ENCODE measurements at regions not wholly inside any gene's neighbourhood (a gene's known extent, or its start where the extent isn't known, plus 50 kb on each side); places are given as distances from the start of the nearest gene placed in this dataset.

DNA sequence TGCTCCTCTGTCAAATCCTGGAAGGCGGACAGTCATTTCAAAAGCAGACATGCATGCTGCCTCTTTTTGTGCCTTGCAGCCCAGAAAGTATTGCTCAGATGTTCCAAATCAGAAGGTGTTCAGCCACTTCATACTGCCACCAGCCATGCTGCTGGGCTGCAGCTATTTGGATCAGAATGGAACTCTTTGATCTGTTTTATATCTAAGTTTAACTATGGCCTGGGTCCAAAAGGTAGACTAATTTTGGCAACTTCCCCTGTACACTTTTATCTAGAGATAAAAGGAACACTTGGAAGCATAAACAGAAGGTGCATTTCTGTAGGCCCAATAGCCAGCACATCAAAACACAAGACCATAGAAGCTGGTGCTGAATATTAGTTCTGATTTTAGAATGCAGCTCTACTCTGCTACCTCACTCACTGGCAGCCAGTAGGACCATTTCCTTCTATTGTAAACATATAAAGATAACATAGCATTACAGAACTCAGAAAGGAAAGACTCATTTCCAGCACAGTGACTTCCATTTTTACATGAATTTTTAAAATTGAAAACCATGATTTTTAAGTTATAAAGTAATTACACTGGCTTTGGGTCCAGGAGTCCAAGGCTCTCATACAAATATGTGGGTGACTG is 143.1 kb upstream of the CAV2 start (continued):
- TF ChIP-seq, protein P1, sequence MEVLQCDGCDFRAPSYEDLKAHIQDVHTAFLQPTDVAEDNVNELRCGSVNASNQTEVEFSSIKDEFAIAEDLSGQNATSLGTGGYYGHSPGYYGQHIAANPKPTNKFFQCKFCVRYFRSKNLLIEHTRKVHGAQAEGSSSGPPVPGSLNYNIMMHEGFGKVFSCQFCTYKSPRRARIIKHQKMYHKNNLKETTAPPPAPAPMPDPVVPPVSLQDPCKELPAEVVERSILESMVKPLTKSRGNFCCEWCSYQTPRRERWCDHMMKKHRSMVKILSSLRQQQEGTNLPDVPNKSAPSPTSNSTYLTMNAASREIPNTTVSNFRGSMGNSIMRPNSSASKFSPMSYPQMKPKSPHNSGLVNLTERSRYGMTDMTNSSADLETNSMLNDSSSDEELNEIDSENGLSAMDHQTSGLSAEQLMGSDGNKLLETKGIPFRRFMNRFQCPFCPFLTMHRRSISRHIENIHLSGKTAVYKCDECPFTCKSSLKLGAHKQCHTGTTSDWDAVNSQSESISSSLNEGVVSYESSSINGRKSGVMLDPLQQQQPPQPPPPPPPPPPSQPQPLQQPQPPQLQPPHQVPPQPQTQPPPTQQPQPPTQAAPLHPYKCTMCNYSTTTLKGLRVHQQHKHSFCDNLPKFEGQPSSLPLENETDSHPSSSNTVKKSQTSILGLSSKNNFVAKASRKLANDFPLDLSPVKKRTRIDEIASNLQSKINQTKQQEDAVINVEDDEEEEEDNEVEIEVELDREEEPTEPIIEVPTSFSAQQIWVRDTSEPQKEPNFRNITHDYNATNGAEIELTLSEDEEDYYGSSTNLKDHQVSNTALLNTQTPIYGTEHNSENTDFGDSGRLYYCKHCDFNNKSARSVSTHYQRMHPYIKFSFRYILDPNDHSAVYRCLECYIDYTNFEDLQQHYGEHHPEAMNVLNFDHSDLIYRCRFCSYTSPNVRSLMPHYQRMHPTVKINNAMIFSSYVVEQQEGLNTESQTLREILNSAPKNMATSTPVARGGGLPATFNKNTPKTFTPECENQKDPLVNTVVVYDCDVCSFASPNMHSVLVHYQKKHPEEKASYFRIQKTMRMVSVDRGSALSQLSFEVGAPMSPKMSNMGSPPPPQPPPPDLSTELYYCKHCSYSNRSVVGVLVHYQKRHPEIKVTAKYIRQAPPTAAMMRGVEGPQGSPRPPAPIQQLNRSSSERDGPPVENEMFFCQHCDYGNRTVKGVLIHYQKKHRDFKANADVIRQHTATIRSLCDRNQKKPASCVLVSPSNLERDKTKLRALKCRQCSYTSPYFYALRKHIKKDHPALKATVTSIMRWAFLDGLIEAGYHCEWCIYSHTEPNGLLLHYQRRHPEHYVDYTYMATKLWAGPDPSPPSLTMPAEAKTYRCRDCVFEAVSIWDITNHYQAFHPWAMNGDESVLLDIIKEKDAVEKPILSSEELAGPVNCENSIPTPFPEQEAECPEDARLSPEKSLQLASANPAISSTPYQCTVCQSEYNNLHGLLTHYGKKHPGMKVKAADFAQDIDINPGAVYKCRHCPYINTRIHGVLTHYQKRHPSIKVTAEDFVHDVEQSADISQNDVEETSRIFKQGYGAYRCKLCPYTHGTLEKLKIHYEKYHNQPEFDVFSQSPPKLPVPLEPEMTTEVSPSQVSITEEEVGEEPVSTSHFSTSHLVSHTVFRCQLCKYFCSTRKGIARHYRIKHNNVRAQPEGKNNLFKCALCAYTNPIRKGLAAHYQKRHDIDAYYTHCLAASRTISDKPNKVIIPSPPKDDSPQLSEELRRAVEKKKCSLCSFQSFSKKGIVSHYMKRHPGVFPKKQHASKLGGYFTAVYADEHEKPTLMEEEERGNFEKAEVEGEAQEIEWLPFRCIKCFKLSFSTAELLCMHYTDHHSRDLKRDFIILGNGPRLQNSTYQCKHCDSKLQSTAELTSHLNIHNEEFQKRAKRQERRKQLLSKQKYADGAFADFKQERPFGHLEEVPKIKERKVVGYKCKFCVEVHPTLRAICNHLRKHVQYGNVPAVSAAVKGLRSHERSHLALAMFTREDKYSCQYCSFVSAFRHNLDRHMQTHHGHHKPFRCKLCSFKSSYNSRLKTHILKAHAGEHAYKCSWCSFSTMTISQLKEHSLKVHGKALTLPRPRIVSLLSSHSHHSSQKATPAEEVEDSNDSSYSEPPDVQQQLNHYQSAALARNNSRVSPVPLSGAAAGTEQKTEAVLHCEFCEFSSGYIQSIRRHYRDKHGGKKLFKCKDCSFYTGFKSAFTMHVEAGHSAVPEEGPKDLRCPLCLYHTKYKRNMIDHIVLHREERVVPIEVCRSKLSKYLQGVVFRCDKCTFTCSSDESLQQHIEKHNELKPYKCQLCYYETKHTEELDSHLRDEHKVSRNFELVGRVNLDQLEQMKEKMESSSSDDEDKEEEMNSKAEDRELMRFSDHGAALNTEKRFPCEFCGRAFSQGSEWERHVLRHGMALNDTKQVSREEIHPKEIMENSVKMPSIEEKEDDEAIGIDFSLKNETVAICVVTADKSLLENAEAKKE (CRISPR knock-in tag; IDR thresholded peaks at IDR 0.05) = no peak
- TF ChIP-seq, protein P2, sequence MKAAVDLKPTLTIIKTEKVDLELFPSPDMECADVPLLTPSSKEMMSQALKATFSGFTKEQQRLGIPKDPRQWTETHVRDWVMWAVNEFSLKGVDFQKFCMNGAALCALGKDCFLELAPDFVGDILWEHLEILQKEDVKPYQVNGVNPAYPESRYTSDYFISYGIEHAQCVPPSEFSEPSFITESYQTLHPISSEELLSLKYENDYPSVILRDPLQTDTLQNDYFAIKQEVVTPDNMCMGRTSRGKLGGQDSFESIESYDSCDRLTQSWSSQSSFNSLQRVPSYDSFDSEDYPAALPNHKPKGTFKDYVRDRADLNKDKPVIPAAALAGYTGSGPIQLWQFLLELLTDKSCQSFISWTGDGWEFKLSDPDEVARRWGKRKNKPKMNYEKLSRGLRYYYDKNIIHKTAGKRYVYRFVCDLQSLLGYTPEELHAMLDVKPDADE (IDR thresholded peaks at IDR 0.05) = no peak
- TF ChIP-seq JUNB (IDR thresholded peaks at IDR 0.05; ENCODE audit: unreplicated experiment) (no peak), STAT1 (IDR thresholded peaks at IDR 0.05; ENCODE audit: unreplicated experiment) (no peak), EZH2phosphoT487 (IDR thresholded peaks at IDR 0.05; ENCODE audit: unreplicated experiment) (no peak), CREB1 (CRISPR knock-in tag; IDR thresholded peaks at IDR 0.05; ENCODE audit: low read depth) (no peak), ZNF331 (CRISPR knock-in tag; IDR thresholded peaks at IDR 0.05; ENCODE audit: low read depth) (no peak), NANOG (IDR thresholded peaks at IDR 0.05; ENCODE audit: borderline replicate concordance) (no peak)
- TF ChIP-seq, protein P3, sequence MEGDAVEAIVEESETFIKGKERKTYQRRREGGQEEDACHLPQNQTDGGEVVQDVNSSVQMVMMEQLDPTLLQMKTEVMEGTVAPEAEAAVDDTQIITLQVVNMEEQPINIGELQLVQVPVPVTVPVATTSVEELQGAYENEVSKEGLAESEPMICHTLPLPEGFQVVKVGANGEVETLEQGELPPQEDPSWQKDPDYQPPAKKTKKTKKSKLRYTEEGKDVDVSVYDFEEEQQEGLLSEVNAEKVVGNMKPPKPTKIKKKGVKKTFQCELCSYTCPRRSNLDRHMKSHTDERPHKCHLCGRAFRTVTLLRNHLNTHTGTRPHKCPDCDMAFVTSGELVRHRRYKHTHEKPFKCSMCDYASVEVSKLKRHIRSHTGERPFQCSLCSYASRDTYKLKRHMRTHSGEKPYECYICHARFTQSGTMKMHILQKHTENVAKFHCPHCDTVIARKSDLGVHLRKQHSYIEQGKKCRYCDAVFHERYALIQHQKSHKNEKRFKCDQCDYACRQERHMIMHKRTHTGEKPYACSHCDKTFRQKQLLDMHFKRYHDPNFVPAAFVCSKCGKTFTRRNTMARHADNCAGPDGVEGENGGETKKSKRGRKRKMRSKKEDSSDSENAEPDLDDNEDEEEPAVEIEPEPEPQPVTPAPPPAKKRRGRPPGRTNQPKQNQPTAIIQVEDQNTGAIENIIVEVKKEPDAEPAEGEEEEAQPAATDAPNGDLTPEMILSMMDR (conservative IDR thresholded peaks at IDR 0.05; ENCODE audit: low read depth in 2 of 2) = no peak
- TF ChIP-seq, protein P4, sequence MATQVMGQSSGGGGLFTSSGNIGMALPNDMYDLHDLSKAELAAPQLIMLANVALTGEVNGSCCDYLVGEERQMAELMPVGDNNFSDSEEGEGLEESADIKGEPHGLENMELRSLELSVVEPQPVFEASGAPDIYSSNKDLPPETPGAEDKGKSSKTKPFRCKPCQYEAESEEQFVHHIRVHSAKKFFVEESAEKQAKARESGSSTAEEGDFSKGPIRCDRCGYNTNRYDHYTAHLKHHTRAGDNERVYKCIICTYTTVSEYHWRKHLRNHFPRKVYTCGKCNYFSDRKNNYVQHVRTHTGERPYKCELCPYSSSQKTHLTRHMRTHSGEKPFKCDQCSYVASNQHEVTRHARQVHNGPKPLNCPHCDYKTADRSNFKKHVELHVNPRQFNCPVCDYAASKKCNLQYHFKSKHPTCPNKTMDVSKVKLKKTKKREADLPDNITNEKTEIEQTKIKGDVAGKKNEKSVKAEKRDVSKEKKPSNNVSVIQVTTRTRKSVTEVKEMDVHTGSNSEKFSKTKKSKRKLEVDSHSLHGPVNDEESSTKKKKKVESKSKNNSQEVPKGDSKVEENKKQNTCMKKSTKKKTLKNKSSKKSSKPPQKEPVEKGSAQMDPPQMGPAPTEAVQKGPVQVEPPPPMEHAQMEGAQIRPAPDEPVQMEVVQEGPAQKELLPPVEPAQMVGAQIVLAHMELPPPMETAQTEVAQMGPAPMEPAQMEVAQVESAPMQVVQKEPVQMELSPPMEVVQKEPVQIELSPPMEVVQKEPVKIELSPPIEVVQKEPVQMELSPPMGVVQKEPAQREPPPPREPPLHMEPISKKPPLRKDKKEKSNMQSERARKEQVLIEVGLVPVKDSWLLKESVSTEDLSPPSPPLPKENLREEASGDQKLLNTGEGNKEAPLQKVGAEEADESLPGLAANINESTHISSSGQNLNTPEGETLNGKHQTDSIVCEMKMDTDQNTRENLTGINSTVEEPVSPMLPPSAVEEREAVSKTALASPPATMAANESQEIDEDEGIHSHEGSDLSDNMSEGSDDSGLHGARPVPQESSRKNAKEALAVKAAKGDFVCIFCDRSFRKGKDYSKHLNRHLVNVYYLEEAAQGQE (IDR thresholded peaks at IDR 0.05; ENCODE audit: unreplicated experiment) = no peak

Measured in GM23338 (cell line).